GM12865 (cell line): ENCODE measurements at regions not wholly inside any gene's neighbourhood (a gene's known extent, or its start where the extent isn't known, plus 50 kb on each side); places are given as distances from the start of the nearest gene placed in this dataset.

Experiments used
- DNase-seq: peaks from one replicate; pipeline ENCODE4 v3.0.0; 2010; ENCODE audit warnings: low read depth
- H3K4me3 ChIP-seq: 2 replicates; pipeline ENCODE4 v1.5.1; 2011; ENCODE audit warnings: mild to moderate bottlenecking, low read depth, low read length, control low read depth
- TF ChIP-seq, protein P1 (sequence below): IDR thresholded peaks from 2 replicates; pipeline ENCODE4 v1.5.1; 2011; ENCODE audit warnings: low read length, control low read depth, low read depth, inconsistent platforms; ENCODE audit not compliant: insufficient read depth; ENCODE audit errors: missing control alignments

DNA sequence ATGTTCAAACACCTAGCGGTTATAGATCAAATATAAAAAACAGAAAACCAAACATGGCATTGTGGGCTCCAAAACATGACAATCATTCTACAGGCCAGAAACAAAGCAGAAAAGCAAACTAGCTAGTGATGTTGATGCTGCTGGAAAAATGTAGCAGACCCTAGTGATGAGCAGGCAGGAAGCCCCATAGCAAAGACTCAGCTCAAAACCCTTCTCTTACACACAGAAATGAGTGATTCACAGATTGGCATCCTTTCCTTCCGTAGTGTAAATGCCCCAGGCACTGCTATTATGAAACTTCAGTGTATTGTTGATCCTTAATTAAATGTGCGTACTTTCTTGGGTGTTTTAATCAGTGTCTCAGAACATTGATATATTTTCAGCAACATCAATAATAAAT lies 425.1 kb downstream of the UTRN start:
- DNase-seq: no peak
- H3K4me3 ChIP-seq: no peak overlapping the region
- TF ChIP-seq, protein P1, sequence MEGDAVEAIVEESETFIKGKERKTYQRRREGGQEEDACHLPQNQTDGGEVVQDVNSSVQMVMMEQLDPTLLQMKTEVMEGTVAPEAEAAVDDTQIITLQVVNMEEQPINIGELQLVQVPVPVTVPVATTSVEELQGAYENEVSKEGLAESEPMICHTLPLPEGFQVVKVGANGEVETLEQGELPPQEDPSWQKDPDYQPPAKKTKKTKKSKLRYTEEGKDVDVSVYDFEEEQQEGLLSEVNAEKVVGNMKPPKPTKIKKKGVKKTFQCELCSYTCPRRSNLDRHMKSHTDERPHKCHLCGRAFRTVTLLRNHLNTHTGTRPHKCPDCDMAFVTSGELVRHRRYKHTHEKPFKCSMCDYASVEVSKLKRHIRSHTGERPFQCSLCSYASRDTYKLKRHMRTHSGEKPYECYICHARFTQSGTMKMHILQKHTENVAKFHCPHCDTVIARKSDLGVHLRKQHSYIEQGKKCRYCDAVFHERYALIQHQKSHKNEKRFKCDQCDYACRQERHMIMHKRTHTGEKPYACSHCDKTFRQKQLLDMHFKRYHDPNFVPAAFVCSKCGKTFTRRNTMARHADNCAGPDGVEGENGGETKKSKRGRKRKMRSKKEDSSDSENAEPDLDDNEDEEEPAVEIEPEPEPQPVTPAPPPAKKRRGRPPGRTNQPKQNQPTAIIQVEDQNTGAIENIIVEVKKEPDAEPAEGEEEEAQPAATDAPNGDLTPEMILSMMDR: no peak

DNA sequence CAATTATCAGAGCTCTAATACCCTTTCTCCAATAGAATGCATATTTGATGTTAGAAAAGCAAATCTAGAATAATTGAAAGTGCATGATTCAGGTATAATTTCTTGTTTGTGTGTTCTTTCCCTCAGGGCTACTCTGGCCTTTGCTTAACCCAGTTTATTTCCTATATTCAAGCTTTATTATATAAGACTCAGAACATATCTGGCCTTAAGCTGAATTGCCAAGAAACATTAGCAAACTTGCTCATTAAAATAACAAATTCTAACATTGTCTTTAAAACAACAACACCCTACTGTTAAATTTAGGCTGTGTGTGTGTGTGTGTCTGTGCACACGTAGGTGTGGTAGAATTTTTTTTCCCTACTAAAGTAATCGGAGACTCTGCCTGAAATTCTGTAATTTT lies 426.5 kb downstream of the UTRN start:
- H3K4me3 ChIP-seq: no peak overlapping the region
- DNase-seq: no peak
- TF ChIP-seq, protein P1: no peak

DNA sequence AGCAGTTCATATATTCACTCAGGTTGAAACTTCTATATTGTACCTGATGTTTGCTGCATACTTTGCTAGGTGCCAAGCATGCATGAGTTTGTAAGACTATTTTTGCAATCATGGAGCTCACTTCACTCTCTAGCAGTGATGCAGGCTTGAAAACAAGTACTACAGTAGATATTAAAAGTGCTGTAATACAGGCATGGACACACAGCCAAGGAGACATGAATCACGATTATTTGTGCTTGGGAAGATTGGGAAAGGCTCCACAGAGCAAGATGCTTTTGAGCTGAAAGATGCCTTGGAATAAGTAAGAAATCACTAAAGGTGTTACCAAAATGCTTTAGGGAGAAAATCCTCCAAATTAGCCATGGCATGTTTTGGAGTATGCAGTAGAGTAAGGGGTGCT lies 427.4 kb downstream of the UTRN start:
- DNase-seq: no peak
- TF ChIP-seq, protein P1: no peak
- H3K4me3 ChIP-seq: no peak overlapping the region

DNA sequence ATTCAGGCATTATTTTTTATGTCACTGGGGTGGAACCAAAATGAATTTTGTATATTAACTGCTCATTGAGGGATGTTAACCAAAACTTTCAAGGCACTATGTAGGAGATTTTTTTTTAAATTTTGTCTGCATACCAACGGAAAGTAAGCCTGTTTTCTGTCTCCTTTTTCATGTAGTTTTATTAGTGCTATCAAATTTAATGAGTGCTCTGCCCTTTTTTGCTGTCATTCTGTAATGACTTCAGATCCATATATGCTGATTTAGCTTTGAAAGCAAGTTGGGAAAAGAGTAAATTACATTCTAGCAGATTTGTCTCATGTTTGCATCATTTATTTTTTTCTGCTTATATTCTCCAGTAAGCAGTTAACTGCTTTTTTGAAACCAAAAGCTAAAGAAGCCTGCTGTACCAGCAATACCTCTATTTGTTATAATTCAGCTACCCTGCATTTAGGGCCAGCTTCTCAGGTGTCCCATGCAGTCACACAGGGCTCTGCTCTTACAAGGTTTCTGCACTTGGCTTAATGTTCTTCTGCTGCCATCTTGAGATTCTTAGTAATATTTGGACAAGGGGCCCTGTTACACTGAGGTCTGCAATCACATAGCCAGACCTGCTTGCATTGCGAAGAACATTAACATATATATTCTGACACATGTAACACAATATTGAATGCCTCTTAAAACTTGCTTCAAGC lies 429.0 kb downstream of the UTRN start:
- no peak overlapping the region for H3K4me3 ChIP-seq
- TF ChIP-seq, protein P1: no peak
- DNase-seq: no peak

DNA sequence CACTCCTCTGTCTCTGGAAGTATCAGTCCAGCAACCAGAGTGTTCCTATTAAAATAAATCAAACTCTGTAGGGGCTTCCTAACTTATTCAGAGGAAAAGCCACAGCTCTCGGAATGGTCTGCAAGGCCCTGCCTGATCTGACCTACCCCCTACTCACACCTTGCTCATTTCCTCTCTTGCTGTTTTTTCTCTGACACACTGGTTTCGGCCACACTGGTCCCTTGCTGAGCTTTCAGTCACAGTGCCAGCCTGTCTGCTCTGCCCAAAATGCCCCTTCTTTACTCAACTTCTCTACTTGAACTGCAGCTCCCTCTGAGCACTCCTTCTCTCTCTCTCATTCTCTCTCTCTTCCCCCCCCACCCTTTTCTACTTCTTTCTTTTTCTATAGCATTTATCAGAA lies 430.2 kb downstream of the UTRN start:
- H3K4me3 ChIP-seq: no peak overlapping the region
- DNase-seq: peak; percentile 22
- TF ChIP-seq, protein P1: no peak

DNA sequence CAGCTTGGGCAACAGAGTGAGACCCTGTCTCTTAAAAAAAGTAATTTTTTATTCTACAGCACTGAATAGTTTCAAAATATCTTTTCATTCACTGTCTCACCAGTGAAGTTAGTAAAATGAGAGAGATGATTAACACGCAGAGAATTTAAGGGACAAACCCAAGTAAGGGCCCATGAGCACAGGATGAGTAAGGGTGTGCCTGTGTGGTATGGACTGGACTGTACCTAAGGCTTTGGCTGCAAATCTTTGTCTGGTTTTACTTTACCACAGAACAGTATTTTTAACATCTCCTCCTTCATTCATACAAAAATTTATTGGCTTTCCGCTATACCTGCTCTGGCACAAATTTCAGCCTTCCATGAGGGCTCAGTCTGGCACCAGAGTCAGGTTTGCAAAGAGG lies 433.3 kb downstream of the UTRN start:
- DNase-seq: no peak
- no peak overlapping the region for H3K4me3 ChIP-seq
- TF ChIP-seq, protein P1: no peak

DNA sequence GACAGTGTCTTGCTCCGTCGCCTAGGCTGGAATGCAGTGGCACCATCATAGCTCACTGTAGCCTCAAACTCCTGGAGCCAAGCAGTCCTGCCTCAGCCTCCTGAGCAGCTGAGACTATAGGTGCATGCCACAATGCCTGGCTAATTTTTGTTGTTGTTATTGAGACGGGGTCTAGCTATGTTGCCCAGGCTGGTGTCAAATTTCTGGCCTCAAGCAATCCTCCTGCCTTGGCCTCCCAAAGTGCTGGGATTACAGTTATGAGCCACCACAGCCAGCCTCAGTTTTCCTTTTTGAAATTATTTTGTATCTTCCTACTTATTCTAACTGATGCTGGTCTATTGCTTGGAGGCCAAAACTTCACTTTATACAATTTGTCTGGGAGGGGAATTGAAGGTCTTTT lies 436.1 kb downstream of the UTRN start:
- TF ChIP-seq, protein P1: no peak

More for the DNA sequence above, 436.1 kb downstream of the UTRN start:
- no peak overlapping the region for H3K4me3 ChIP-seq
- no peak for DNase-seq
